NCI-H226 (cell line): ENCODE measurements at regions not wholly inside any gene's neighbourhood (a gene's known extent, or its start where the extent isn't known, plus 50 kb on each side); places are given as distances from the start of the nearest gene placed in this dataset.

Experiments used
- DNase-seq: peaks from one replicate; pipeline ENCODE4 v3.0.0-alpha.2; 2015

DNA sequence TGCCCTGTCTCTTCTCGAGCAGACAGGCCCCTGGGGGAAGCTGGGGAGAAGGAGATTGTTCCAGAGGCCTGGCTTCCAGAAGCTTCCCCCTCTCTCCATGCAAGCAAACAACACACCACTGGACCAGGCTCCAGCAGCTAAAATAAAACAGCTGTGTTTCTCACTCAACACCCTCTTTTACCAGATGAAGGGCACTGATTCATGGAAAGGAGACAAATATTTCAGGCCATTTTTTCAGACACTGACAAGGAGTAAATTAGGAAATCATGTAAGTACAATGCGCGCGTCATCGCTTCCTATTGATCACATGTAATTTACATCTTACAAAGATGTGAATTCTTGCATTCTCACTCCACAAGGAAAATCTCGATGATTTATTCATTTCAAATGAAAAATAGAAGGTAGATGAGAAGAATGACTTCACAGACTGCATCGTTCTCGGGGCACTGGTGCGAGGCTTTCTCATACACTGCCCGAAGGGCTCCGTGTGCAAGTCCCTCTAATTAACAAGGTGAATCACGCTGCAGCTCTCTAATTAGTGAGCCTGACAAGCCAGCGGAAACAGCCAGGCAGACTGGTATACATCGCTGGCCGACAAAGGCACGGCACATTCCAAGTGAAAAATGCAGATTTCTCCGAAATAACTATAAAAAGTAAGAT lies 153.6 kb downstream of the KCTD15 start:
- no peak for DNase-seq

DNA sequence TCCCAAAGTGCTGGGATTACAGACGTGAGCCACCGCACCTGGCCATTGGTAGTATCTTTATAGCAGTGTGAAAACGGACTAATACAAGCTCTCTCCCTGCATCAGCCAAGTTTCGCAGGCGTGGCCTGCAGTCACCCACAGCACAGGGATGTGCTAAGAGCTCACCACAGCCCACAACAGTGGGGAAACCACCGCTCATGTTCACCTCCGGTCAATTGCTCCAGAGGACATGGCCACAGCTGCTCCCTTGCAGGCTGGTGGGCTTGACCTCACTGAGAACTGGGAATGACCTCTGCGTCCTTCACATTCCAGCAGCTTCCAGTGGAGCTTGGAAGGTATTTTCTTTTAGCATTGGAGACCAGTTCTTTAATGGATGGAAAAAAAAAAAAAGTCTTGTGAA lies 156.4 kb downstream of the KCTD15 start:
- no peak for DNase-seq

DNA sequence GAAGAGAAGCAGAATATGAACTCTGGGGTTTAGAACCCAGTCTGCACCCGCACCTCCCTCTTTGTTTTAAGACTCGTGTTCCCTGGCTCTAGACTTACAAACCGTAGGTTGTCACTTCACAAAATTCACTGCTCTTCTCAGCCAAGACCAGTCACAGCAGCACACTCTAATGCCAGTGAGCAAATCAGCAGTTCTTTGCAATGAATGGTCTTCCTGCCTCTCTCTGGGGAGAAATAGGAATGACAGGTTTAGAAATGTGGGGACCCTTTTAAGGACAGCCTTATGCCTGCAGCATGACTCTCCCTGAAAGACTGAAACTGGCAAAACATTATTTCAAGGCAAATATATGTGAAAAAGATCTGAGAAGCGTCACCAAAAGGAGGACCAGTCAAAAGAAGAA lies 156.9 kb downstream of the KCTD15 start:
- no peak for DNase-seq

DNA sequence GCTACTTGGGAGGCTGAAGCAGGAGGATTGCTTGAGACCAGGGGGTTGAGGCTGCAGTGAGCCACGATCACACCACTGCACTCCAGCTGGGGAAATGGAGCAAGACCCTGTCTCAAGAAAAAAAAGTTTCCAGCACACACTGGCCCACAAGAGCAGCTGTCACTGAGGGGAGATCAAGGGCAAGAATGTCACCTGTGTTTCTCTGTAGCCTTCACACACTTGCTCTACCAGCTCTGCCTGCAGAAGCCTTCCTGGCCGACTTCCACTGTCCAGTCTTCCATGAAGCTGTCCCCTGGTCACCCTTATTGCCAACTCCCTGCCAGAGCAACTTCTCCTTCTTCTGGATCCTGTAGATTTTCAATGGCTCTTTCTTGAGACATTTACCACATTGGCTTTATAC lies 158.0 kb downstream of the KCTD15 start:
- DNase-seq = no peak

DNA sequence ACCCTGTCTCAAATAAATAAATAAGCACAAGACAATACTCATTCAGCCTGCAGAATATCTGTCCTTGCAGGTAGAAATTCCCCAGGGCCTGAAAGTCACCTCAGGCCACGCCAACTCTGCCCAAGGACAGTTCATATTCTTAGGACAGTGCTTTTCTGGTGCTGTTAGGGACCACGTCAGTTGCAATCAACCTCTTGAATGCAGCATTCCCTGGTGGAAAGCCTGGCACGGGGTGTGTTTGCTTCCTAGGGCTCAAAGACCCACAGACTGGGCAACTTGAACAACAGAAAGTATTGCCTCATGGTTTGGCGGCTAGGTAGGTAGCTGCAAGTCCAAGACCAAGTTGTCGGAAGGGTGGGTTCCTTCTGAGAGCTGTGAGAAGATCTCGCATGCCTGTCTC lies 160.3 kb downstream of the KCTD15 start:
- no peak for DNase-seq

DNA sequence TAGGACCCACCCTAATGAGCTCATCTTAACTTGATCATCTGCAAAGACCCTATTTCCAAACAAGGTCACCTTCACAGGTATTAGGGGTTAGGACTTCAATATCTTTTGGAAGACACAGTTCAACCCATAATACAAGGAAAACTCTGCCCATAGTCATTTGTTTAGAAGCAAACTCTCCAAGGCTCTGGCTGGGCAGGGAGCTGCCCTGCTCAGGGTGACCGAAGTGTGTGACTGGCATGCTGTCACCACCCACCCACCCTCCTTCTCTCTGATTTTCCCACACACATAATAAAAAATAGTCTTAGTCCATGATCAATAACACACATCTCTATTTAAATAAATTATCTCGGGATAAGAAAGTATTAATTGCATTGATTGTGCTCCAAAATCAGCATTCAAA lies 161.1 kb downstream of the KCTD15 start:
- no peak for DNase-seq

- DNase-seq = no peak
These were observed 163.9 kb downstream of the KCTD15 start for GRCh38 chr19:33960566-33960965.

- no peak for DNase-seq
These were observed 165.5 kb downstream of the KCTD15 start for GRCh38 chr19:33962161-33962560.

DNA sequence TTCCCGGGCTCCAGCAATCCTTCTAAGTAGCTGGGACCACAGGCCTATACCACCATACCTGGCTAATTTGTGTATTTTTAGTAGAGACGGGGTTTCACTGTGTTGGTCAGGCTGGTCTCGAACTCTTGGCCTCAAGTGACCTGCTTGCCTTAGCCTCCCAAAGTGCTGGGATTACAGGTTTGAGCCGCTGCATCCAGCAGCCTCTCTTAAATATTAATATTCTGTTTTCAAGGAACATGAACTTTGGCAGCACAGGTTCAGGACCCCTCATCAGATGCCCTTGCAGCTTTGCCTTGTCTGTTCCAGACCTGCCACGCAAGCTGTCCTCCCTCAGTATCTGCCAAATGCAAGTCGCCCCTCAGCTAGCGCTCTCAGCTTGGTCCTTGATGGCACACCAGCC lies 166.8 kb downstream of the KCTD15 start:
- DNase-seq = no peak

GRCh38 chr19:33971073-33971472 lies 174.4 kb downstream of the KCTD15 start:
- no peak for DNase-seq

DNA sequence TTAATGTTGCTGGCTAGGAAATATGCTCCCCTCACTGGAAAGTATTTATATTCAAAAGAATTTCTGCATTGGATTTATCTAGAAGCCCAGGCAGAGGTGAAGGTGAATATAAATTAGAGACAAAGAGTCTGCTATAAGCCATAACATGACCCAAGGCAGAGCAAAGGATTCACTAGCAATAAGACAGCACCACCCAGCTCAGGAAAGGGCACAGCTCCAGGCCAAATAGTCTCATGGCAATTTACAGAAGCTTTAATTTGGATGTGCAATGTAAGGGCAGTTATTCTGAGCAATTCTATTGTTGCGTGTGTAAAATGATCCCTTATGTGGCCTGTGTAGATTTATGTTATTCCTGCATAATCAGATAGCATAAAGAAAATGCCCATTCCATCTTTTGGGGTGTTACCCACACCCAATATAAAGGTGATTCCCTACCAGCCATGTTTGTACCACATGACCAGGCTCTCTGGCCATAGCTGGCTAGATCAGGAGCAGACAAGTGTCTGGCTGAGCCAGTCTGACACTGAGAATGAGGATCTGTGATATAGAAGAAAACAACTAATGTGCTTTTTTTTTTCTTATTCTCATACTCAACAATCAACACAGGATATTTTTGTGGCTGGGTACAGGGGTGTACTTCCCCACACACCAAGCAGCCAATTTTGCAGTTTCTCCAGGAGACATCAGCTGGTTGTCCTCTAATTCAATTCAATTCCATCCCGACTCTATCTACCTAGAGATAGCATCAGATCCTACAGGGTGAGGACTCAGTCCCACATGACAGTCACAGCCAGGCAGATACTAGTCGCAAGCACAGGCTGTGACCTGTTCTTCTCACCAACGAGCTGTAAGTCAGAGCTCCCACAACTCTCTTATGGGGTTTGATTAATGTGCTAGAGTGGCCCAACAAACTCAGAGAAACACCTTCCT lies 181.4 kb downstream of the KCTD15 start:
- DNase-seq = no peak

DNA sequence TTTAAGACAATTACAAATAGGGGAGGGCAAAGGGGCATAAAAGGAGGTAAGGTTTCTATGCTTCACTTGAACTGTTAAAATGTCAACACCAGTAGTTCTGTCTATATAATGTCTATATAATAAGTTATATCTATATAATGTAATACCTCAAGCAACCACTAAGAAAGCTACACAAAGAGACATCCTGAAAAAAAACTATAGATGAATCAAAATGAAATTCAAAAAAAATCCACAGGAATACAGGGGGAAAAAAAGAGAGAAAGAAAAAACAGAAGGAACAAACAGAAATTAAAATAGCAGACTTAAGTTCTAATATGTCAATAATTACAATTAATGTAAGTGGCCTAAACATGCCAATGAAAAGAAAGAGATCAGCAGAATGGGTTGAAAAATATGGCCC lies 186.0 kb downstream of the KCTD15 start:
- no peak for DNase-seq

GRCh38 chr19:33988601-33989000 lies 183.7 kb upstream of the LSM14A start:
- peak; percentile 9 for DNase-seq

DNA sequence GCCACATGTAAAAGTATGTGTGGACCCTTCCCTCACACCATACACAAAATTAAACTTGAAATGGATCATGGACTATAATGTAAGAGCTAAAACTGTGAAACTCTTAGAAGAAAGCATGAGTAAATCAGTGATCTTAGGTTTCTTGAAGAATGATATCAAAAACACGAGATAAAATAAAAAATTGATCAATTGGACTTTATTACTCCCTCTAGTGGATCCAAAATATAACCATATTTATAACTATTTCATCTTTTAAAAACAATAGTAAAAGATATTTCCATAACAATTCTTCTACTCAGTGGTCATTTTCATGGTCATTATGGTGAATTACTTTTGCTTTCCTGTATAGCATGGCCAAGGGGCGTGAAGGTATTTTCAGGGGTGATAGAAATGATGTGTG lies 174.6 kb upstream of the LSM14A start:
- no peak for DNase-seq

DNA sequence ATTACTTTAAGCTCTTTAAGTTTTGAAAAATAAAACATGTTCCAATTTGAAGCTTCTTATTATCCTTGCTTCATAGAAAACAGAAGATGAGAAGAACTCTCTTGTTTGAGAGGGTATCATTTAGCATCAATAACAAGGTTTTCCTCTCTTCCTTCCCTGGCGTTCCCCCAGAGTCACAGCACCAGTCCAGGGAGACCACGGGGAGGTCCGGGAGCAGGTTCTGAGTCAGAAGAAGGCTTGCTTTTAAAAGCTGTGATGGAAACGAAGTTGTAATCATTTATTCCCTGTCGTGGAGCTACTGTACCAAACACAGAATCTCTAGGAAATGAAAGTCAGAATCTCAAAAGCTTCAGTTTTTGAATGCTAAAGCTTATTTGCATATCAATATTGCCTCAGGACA lies 174.0 kb upstream of the LSM14A start:
- no peak for DNase-seq

DNA sequence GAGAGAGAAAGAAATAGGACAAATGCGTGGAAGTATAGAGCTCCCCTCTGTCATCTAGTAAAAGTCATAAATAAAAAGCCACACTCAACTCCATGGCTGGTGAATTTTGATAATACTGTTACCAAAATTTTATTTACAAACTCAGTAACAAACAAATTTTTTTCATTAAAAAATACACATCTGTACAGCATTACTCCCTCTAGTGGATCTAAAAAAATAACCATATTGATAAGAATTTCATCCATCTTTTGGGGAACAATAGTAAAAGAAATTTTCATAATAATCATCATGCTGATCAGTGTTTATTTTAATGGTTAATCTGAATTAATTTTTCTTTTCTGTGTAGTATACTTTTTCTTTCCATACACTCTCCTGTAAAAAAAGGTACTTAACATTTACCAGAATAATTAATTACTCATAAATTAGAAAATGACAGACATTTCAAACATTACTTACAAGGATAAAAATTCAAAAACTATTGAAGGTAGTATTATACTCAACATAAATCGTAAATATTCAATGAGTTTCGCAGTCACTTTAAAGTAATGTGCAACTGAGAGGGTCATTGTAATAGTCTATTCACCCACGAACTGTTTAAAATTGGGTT lies 173.5 kb upstream of the LSM14A start:
- no peak for DNase-seq

DNA sequence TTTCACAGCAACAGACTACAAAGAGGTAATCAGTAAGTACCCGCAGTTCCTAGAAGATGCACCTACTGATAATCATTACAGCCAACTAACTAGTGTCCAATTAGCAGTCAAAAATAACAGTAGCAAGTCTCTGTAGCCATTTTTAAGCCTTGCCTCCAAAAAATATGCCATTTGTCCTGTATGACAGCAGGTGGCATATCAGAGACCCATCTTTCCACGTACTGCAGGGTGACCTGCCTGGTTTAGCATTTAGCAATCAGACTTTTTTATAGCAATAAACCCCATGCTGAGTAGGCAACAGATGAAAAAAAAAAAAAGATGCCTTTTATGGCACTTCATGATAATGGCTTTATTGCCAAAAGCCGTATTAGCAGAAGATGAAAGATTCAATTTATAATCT lies 155.3 kb upstream of the LSM14A start:
- no peak for DNase-seq

GRCh38 chr19:34017601-34018000 lies 154.7 kb upstream of the LSM14A start:
- no peak for DNase-seq

DNA sequence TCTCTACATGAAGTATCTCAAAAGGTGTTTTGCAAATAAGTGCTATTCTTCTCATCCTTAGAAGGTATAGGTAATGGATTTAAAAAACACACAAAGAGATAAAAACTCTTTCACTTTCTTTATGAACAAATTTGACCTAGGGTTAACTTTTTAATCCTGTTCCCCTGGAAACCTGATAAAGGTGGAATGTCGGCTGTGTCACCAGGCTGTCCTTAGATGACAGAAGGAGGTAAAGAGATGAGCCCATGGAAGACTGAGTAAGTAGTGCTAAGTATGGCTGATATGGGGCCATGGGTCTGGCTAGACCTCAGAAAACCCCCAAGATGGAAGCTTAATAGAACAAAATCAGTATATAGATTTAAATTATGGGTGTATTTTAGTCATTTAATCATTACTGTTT lies 153.8 kb upstream of the LSM14A start:
- DNase-seq = no peak

DNA sequence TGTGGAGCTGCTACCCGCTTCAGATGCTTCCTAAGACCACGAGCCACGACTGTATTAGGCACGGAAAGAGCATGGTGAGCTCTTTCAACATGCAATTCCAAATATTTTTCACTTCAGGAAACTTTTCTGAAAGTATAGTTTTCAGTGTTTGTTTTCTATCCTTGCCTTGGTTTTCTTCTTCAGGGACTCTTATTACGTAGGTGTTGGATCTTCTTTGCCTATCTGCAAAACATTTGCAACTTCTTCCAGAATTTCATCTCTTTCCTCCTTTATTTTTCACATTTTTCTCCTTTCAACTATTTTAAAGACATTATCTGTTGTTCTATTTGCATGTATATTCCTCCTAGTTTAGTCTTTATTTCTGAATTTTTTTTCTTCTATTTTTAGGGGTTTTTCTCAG lies 148.9 kb upstream of the LSM14A start:
- no peak for DNase-seq

DNA sequence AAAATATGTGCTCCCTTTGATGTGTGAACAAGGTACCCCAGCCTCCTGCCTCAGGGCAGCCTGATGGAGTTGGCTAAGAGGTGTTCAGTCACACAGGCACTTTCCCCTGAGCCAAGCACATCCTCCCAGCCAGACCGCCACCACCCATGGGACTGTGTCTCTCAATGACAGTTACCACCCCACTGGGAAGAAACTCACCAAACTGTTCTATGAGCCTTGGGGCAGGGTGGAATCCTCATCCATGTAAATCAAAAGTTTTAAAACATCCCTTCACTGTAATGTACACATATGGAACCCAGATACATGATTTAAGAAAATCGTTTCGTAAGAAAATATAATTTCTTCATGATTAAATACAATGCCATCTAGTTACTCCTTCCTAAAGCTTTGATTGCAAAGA lies 138.4 kb upstream of the LSM14A start:
- no peak for DNase-seq

DNA sequence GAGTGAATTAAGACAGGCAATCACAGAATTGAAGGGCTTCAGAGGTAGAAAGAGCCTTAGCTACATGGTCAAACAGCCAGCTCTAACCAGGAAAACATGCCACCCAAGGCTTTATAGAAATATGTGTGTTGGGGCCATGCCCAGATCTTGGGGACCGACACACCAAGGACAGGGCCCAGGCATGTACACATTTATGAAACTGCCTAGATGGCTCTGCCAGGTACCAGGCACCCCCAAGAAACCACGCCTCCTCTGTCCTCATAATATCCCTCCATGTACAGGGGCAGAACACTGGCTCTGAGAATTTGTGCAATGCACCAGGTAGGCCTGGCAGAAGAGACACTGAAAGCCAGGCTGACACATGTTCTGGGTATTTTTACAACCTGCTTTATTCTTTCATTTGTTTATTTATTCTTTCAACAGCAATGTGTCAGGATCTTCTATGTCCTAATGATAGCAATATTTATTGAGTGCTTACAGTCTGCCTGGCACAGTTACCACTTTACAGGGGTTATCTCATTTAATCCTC lies 137.9 kb upstream of the LSM14A start:
- no peak for DNase-seq

GRCh38 chr19:34041925-34042521 lies 130.3 kb upstream of the LSM14A start:
- no peak for DNase-seq
